Heart left ventricle (tissue), 13 donors: ENCODE measurements at regions not wholly inside any gene's neighbourhood (a gene's known extent, or its start where the extent isn't known, plus 50 kb on each side); places are given as distances from the start of the nearest gene placed in this dataset.

Source experiments
- CTCF ChIP-seq, 12 donors: fragments of 200-600 bp; sonication (generic) in 4 of 12; IDR thresholded peaks; one replicate each; pipeline versions ENCODE4 v1.5.0 to v1.8.0; 2018 to 2022; ENCODE audit warnings: antibody characterized with exemption in 12 of 12, mild to moderate bottlenecking in 5 of 12
- POLR2A ChIP-seq, 2 donors: fragments of 450-650 bp; IDR thresholded peaks; one replicate each; pipeline ENCODE4 v1.6.1; 2017; ENCODE audit warnings: antibody characterized with exemption in 2 of 2, mild to moderate bottlenecking in 2 of 2, moderate library complexity in 2 of 2
- donor health status: ischemic (EF 13 %, LVEDD 7.1; RV severe dilation, severe dysfunction).
- donor health status: DM: no; HTN: yes; CAD: no.
- donor health status: DM: no; HTN: no; CAD: no.
- donor health status: ischemic (EF 25% LVEDD 6.9; RV normal size, moderate dysfunction).
- donor health status: ischemic (EF 25% LVEDD 5.7; RV mildly dilated, moderate dysfunction).
- donor health status: ischemic (EF 35%, LVEDD 5.7; RV mildly dilated, moderate dysfunction).
- donor health status: nonischemic (EF 11% LVEDD 7.7; RV severe dilation, severe dysfunction).
- donor health status: DM: yes; HTN: yes; CAD: no.
- donor health status: PGD.
- donor health status: ischemic (EF 29% LVEDD 5.4; RV normal size, mild dysfunction).
- donor health status: nonischemic (EF 23%, LVEDD 6.1; RV moderate dilation, normal function).

DNA sequence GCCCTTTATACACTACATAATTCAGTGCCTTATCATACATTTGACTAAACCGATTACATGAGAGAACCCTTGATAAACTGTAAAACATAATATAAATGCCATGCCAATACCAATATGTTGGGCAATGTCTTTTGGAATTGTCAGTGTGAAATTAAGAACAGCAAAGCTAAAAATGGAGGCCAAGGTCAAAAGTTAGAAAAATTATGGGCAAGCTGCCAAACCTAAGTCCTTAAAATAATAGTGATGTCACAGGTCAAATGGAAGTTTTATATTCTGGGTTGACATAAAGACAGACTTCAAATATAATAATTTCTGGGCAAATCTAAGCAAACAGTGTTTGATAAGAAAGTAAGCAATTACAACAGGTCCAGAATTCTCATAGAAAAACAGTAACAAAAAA, 696.7 kb downstream of the RNF144B start:
- TF ChIP-seq CTCF (IDR thresholded peaks at IDR 0.05) (no peak), POLR2A (IDR thresholded peaks at IDR 0.05) (no peak)
